Sigmoid colon (tissue), 6 donors: ENCODE measurements at regions not wholly inside any gene's neighbourhood (a gene's known extent, or its start where the extent isn't known, plus 50 kb on each side); places are given as distances from the start of the nearest gene placed in this dataset.

ENCODE experiments used
- DNase-seq: peaks from one replicate; pipeline ENCODE4 v3.0.0-alpha.2; 2019
- H3K27ac ChIP-seq, 4 donors: fragments of 200-600 bp; sonication (generic); one replicate each; pipeline ENCODE4 v1.5.1; 2016 to 2019; ENCODE audit warnings: mild to moderate bottlenecking in 1 of 4
- H3K27me3 ChIP-seq, 3 donors: fragments of 200-600 bp; sonication (generic); one replicate each; pipeline ENCODE4 v1.5.1; 2019; ENCODE audit warnings: mild to moderate bottlenecking in 1 of 3
- H3K36me3 ChIP-seq, 4 donors: fragments of 200-600 bp; sonication (generic); one replicate each; pipeline ENCODE4 v1.5.1; 2016 to 2019
- H3K4me1 ChIP-seq, 4 donors: fragments of 200-600 bp; sonication (generic); one replicate each; pipeline ENCODE4 v1.5.1; 2017 to 2019
- H3K4me3 ChIP-seq, 4 donors: fragments of 200-600 bp; sonication (generic); one replicate each; pipeline ENCODE4 v1.5.1; 2017 to 2019; ENCODE audit warnings: mild to moderate bottlenecking in 2 of 4, moderate library complexity in 1 of 4
- H3K9me3 ChIP-seq, 4 donors: fragments of 200-600 bp in 3 of 4; sonication (generic) in 3 of 4; one replicate each; pipeline versions ENCODE4 v1.5.1 to v1.6.1; 2013 to 2019
- EP300 ChIP-seq, 4 donors: sonication (generic); formaldehyde crosslinking; IDR thresholded peaks; one replicate each; pipeline ENCODE4 v1.6.1; 2017; ENCODE audit warnings: antibody characterized with exemption in 4 of 4
- POLR2A ChIP-seq, 2 donors: fragments of 450-650 bp; IDR thresholded peaks; one replicate each; pipeline ENCODE4 v1.6.1; 2016; ENCODE audit warnings: antibody characterized with exemption in 2 of 2, mild to moderate bottlenecking in 2 of 2, moderate library complexity in 2 of 2
- POLR2AphosphoS5 ChIP-seq, 4 donors: sonication (generic); formaldehyde crosslinking; IDR thresholded peaks; one replicate each; pipeline ENCODE4 v1.6.1; 2017; ENCODE audit warnings: antibody characterized with exemption in 4 of 4
- whole genome bisulfite sequencing, 2 donors: extraction: QIAGEN DNeasy Blood & Tissue Kit; methylation state at CpG; one replicate each; pipeline ENCODE4 v1.1.7; 2013; 5-methylcytosine and 5-hydroxymethylcytosine counted together
- intact Hi-C: fragments of 100-400 bp; cut with DNase I; formaldehyde crosslinking; loops from one replicate; pipeline ENCODE4 v1.15.1; 2023
- TF ChIP-seq, protein P1 (sequence below), 4 experiments: fragments of 450-650 bp in 3 of 4; fragments of 200-600 bp in 1 of 4; IDR thresholded peaks; one replicate each; pipeline ENCODE4 v1.5.1; 2016 to 2019; ENCODE audit warnings: antibody characterized with exemption in 4 of 4, mild to moderate bottlenecking in 3 of 4, moderate library complexity in 2 of 4
- donor health status: healthy with polysubstance abuse.
- donor health status: healthy.

DNA sequence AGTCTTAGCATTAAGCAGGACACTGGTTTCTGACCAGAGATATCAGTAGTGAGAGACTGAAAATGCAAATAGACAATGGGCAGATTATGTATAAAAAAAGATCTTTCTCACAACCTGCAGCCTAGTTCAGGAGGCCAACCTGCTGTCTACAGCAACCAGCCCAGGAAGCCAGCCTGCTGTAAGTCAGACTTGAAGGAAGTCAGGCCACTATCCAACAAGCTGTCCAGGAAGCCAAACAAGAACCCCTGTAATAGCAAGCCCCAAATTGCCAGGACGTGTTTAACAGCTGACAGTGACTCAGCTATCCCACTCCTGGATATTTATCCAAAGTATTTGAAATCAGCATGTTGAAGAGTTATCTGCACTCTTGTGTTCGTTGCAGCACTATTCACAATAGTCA is 121.8 kb upstream of the SPIN1 start:
- no peak overlapping the region for H3K4me3 ChIP-seq
- no peaks in the 10 kb centered on the region for H3K27me3 ChIP-seq
- H3K36me3 ChIP-seq, result no peaks in the 10 kb centered on the region
- 76 to 81% methylated on average over 2 of the region's 2 CpGs for WGBS, 2 donors
- H3K27ac ChIP-seq, result no peak overlapping the region
- H3K4me1 ChIP-seq, result peaks cover 0 to 4% (median 0%) of the 10 kb centered on the region in 4 donors
- H3K9me3 ChIP-seq, result no peaks in the 10 kb centered on the region
- intact Hi-C loops, result no loop called here
- no peak for TF ChIP-seq POLR2AphosphoS5 (IDR thresholded peaks at IDR 0.05)
- TF ChIP-seq, protein P1, sequence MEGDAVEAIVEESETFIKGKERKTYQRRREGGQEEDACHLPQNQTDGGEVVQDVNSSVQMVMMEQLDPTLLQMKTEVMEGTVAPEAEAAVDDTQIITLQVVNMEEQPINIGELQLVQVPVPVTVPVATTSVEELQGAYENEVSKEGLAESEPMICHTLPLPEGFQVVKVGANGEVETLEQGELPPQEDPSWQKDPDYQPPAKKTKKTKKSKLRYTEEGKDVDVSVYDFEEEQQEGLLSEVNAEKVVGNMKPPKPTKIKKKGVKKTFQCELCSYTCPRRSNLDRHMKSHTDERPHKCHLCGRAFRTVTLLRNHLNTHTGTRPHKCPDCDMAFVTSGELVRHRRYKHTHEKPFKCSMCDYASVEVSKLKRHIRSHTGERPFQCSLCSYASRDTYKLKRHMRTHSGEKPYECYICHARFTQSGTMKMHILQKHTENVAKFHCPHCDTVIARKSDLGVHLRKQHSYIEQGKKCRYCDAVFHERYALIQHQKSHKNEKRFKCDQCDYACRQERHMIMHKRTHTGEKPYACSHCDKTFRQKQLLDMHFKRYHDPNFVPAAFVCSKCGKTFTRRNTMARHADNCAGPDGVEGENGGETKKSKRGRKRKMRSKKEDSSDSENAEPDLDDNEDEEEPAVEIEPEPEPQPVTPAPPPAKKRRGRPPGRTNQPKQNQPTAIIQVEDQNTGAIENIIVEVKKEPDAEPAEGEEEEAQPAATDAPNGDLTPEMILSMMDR (IDR thresholded peaks at IDR 0.05), result no peak
- no peak for TF ChIP-seq EP300 (IDR thresholded peaks at IDR 0.05)
- no peak for TF ChIP-seq POLR2A (IDR thresholded peaks at IDR 0.05)
- DNase-seq, result no peak

DNA sequence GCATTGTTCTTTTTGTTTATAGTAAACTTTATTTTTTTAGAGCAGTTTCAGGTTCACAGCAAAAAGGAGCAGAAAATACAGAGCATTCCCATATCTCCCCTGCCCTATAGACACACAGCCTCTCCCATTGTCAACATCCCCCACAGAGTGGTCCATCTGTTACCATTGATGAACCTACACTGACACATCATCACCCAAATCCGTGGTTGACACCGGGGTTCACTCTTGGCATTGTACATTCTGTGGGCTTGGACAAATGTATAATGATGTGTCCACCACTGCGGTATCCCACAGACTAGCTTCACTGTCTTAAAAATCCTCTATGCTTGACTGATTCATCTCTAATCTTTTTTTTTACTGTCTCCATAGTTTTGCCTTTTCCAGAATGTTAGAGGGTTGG is 120.7 kb upstream of the SPATA31C2 start:
- WGBS, 2 donors, result 87 to 93% methylated on average over 3 of the region's 3 CpGs
- Histone ChIP-seq H3K27me3 (no peaks in the 10 kb centered on the region), H3K36me3 (no peaks in the 10 kb centered on the region), H3K4me1 (peaks cover 0 to 23% (median 17%) of the 10 kb centered on the region in 4 donors), H3K27ac (peak overlapping the region in 3 of 4 donors; percentile 33 to 64 (median 54)), H3K4me3 (no peak overlapping the region), H3K9me3 (no peaks in the 10 kb centered on the region)
- intact Hi-C loops, result no loop called here
- no peak for DNase-seq
- TF ChIP-seq POLR2A (IDR thresholded peaks at IDR 0.05) (no peak), POLR2AphosphoS5 (IDR thresholded peaks at IDR 0.05) (no peak), EP300 (IDR thresholded peaks at IDR 0.05) (no peak)
- TF ChIP-seq, protein P1 (IDR thresholded peaks at IDR 0.05), result no peak

DNA sequence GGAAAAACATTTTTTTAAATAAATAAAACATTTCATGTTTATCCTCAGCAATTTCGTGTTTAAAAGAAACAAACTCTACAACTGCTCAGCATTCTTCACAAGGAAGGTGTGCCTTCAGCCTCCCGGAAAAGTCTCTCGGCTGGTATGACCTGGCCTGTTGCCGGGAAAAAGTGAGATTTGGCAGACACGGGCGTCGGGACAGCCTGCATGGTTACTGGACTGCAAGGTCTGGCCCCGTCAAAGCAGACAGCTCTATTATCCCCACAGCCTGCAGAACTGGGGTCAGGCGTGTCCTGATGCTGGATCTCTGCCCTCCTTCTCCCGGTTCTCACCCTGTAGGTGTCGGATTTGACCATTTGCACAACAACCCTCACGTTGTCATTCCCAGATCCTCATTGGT is 120.3 kb upstream of the SPATA31C2 start:
- Histone ChIP-seq H3K27me3 (no peaks in the 10 kb centered on the region), H3K36me3 (no peaks in the 10 kb centered on the region), H3K4me1 (peaks cover 0 to 23% (median 17%) of the 10 kb centered on the region in 4 donors), H3K9me3 (no peaks in the 10 kb centered on the region), H3K27ac (peak overlapping the region in 3 of 4 donors; percentile 33 to 64 (median 54)), H3K4me3 (no peak overlapping the region)
- DNase-seq, result peak; percentile 78
- intact Hi-C loops, result no loop called here
- 42 to 65% methylated on average over 12 of the region's 12 CpGs for WGBS, 2 donors
- TF ChIP-seq EP300 (IDR thresholded peaks at IDR 0.05) (peak in 1 of 4 donors; percentile 17), POLR2AphosphoS5 (IDR thresholded peaks at IDR 0.05) (peak; percentile 24 to 72 (median 66)), POLR2A (IDR thresholded peaks at IDR 0.05) (no peak)
- TF ChIP-seq, protein P1 (IDR thresholded peaks at IDR 0.05), result no peak

DNA sequence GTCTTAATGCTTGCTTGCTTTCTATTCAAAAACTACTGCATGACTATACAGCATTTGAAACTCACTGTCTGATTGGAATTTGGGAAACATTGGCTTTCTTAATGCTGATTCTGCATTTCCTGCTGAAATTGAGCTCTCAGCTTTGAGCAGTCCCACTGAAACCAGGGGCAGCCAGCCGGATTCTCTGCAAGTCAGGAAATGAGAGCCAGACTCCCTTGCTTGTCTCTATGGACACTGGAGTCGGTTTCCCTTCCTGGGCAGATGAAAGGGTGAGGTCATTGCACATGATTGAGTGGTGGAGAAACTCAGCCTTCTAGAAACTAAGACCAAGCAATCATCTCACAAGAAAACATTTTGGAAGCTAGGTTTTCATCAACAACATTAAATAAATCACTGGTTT is 119.7 kb upstream of the SPATA31C2 start:
- intact Hi-C loops, result no loop called here
- DNase-seq, result peak; percentile 77

More for the DNA sequence above, 119.7 kb upstream of the SPATA31C2 start:
- 69 to 72% methylated on average over 2 of the region's 2 CpGs for WGBS, 2 donors
- Histone ChIP-seq H3K4me1 (peaks cover 0 to 23% (median 17%) of the 10 kb centered on the region in 4 donors), H3K9me3 (no peaks in the 10 kb centered on the region), H3K27me3 (no peaks in the 10 kb centered on the region), H3K36me3 (no peaks in the 10 kb centered on the region), H3K4me3 (no peak overlapping the region), H3K27ac (peak overlapping the region in 3 of 4 donors; percentile 33 to 64 (median 54))
- peak in 1 of 4 donors; percentile 38 for TF ChIP-seq POLR2AphosphoS5 (IDR thresholded peaks at IDR 0.05)
- TF ChIP-seq, protein P1 (IDR thresholded peaks at IDR 0.05), result no peak
- no peak for TF ChIP-seq EP300 (IDR thresholded peaks at IDR 0.05)
- TF ChIP-seq POLR2A (IDR thresholded peaks at IDR 0.05), result no peak
